Tibial nerve (tissue), 4 donors: ENCODE measurements at regions not wholly inside any gene's neighbourhood (a gene's known extent, or its start where the extent isn't known, plus 50 kb on each side); places are given as distances from the start of the nearest gene placed in this dataset.

Experiments
- EP300 ChIP-seq, 2 donors: sonication (generic); formaldehyde crosslinking; IDR thresholded peaks; one replicate each; pipeline ENCODE4 v1.6.1; 2017; ENCODE audit warnings: antibody characterized with exemption in 2 of 2, mild to moderate bottlenecking in 1 of 2
- TF ChIP-seq, protein P1 (sequence below), 5 experiments: fragments of 200-600 bp in 3 of 5; fragments of 450-650 bp in 2 of 5; sonication (generic) in 3 of 5; IDR thresholded peaks; one replicate each; pipeline ENCODE4 v1.5.1; 2016 to 2019; ENCODE audit warnings: antibody characterized with exemption in 5 of 5, mild to moderate bottlenecking in 3 of 5, moderate library complexity in 2 of 5

DNA sequence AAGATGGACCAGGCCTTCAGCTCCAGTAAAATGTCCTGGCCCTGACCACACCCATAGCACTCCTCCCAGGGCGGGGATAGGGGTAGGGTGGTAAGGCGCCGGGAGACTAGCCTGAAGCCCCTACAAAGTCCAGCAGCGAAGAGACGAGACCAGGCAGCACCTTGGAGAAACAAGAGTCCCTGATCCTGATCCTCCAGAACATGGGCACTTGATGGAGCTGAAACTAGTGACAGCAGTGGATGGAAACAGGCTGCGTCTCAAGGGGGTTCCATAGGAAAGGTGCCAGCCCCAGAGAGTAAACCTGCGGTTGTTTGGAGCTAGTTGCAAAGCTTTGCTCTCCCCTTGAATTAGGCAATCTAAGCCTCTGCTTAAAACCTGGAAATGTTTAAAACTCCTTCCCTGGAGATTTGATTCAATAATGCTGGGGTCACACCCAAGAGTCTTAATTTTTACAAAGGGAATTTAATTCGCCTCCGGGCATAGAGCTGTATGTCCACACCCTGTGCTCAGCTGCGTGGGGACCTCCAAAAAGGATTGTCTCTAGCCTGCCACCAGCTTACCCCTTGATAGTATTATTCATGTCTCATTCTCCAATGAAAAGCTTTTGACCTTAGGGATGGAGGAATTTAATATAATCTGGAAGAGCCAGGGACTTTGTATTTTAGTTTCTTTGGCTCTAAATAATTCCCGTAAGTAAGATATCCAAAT is 258.6 kb downstream of the PMP22 start:
- TF ChIP-seq EP300 (IDR thresholded peaks at IDR 0.05): no peak
- TF ChIP-seq, protein P1, sequence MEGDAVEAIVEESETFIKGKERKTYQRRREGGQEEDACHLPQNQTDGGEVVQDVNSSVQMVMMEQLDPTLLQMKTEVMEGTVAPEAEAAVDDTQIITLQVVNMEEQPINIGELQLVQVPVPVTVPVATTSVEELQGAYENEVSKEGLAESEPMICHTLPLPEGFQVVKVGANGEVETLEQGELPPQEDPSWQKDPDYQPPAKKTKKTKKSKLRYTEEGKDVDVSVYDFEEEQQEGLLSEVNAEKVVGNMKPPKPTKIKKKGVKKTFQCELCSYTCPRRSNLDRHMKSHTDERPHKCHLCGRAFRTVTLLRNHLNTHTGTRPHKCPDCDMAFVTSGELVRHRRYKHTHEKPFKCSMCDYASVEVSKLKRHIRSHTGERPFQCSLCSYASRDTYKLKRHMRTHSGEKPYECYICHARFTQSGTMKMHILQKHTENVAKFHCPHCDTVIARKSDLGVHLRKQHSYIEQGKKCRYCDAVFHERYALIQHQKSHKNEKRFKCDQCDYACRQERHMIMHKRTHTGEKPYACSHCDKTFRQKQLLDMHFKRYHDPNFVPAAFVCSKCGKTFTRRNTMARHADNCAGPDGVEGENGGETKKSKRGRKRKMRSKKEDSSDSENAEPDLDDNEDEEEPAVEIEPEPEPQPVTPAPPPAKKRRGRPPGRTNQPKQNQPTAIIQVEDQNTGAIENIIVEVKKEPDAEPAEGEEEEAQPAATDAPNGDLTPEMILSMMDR (IDR thresholded peaks at IDR 0.05): no peak
